Lung (tissue), 11 donors: ENCODE measurements at regions not wholly inside any gene's neighbourhood (a gene's known extent, or its start where the extent isn't known, plus 50 kb on each side); places are given as distances from the start of the nearest gene placed in this dataset.

Experiments
- ATAC-seq: fragments of 200-7000 bp; cut with Tn5 transposase; one replicate; pipeline ENCODE4 v1.9.1; 2020; ENCODE audit warnings: moderate number of reproducible peaks; ENCODE audit not compliant: insufficient read depth, low FRiP score
- DNase-seq, 3 donors: peaks; one replicate each; pipeline ENCODE4 v3.0.0-alpha.2; 2013 to 2017
- H3K27ac ChIP-seq, 2 donors: one replicate each; pipeline ENCODE4 v1.5.1; 2013; ENCODE audit warnings: mild to moderate bottlenecking in 2 of 2, moderate library complexity in 2 of 2, control low read depth in 1 of 2, inconsistent platforms in 1 of 2, low read depth in 1 of 2, low read length in 1 of 2
- H3K27me3 ChIP-seq, 3 donors: one replicate each; pipeline ENCODE4 v1.5.1; 2013; ENCODE audit warnings: low read length in 2 of 3; ENCODE audit not compliant: control insufficient read depth in 3 of 3, insufficient read depth in 3 of 3
- H3K36me3 ChIP-seq, 4 donors: one replicate each; pipeline ENCODE4 v1.5.1; 2013; ENCODE audit warnings: low read length in 4 of 4, mild to moderate bottlenecking in 1 of 4, moderate library complexity in 1 of 4; ENCODE audit not compliant: control insufficient read depth in 4 of 4, insufficient read depth in 4 of 4
- H3K4me1 ChIP-seq, 5 donors: one replicate each; pipeline ENCODE4 v1.5.1; 2013; ENCODE audit warnings: low read length in 5 of 5, mild to moderate bottlenecking in 2 of 5, moderate library complexity in 1 of 5; ENCODE audit not compliant: control insufficient read depth in 5 of 5, insufficient read depth in 5 of 5
- H3K4me3 ChIP-seq: one replicate; pipeline ENCODE4 v1.5.1; 2013; ENCODE audit warnings: mild to moderate bottlenecking, control low read depth, moderate library complexity
- H3K9ac ChIP-seq, 2 donors: one replicate each; pipeline ENCODE4 v1.5.1; 2013; ENCODE audit warnings: low read length in 2 of 2, control low read depth in 1 of 2; ENCODE audit not compliant: insufficient read depth in 1 of 2
- H3K9me3 ChIP-seq, 4 donors: one replicate each; pipeline ENCODE4 v1.5.1; 2013; ENCODE audit warnings: low read length in 3 of 4, mild to moderate bottlenecking in 1 of 4, moderate library complexity in 1 of 4; ENCODE audit not compliant: control insufficient read depth in 4 of 4, insufficient read depth in 3 of 4
- CTCF ChIP-seq: IDR thresholded peaks from 2 replicates; pipeline ENCODE4 v1.5.1; 2012; ENCODE audit warnings: mild to moderate bottlenecking; ENCODE audit errors: control extremely low read depth, extremely low read depth
- WGBS, 2 donors: extraction: QIAGEN DNeasy Blood & Tissue Kit; methylation state at CpG; one replicate each; pipeline ENCODE4 v1.1.7; 2013; 5-methylcytosine and 5-hydroxymethylcytosine counted together
- donor health status: control.
- donor health status: control.
- donor health status: Bipolar disorder and iron deficiency.
- donor health status: healthy.
- donor health status: DM: yes; HTN: yes; CAD: no.

GRCh38 chr4:147139455-147140198, 194.0 kb upstream of the TTC29 start:
- DNase-seq (no peak), ATAC-seq (no peak)
- peaks cover 0 to 46% (median 1%) of the 10 kb centered on the region in 5 donors for H3K4me1 ChIP-seq
- TF ChIP-seq CTCF: no peak
- H3K36me3 ChIP-seq: no peaks in the 10 kb centered on the region
- H3K27ac ChIP-seq: no peak overlapping the region
- H3K9ac ChIP-seq: no peak overlapping the region
- H3K4me3 ChIP-seq: no peak overlapping the region
- H3K9me3 ChIP-seq: no peaks in the 10 kb centered on the region
- WGBS, 2 donors: 85 to 87% methylated on average over 9 of the region's 9 CpGs
- H3K27me3 ChIP-seq: no peaks in the 10 kb centered on the region

- no peaks in the 10 kb centered on the region for H3K36me3 ChIP-seq
- H3K27me3 ChIP-seq: no peaks in the 10 kb centered on the region
- H3K4me3 ChIP-seq: no peak overlapping the region
- no peak for DNase-seq
- H3K9ac ChIP-seq: no peak overlapping the region
- H3K4me1 ChIP-seq: peaks cover 0 to 10% (median 0%) of the 10 kb centered on the region in 5 donors
- TF ChIP-seq CTCF: no peak
- H3K9me3 ChIP-seq: peaks cover 0 to 2% (median 0%) of the 10 kb centered on the region in 4 donors
- ATAC-seq: no peak
- H3K27ac ChIP-seq: no peak overlapping the region
Measured at GRCh38 chr4:147151763-147152162, 206.1 kb upstream of the TTC29 start.

GRCh38 chr4:147157860-147158701, 212.4 kb upstream of the TTC29 start:
- DNase-seq (peak; percentile 82 to 86 (median 84)), ATAC-seq (peak; percentile 50)
- H3K4me3 ChIP-seq: peak overlapping the region; percentile 4
- peak overlapping the region in 1 of 2 donors; percentile 65 for H3K27ac ChIP-seq
- no peaks in the 10 kb centered on the region for H3K9me3 ChIP-seq
- no peaks in the 10 kb centered on the region for H3K27me3 ChIP-seq
- peaks cover 0 to 23% (median 0%) of the 10 kb centered on the region in 5 donors for H3K4me1 ChIP-seq
- WGBS, 2 donors: 9 to 10% methylated on average over 29 of the region's 29 CpGs
- no peak for TF ChIP-seq CTCF
- peak overlapping the region in 1 of 2 donors; percentile 73 for H3K9ac ChIP-seq
- H3K36me3 ChIP-seq: no peaks in the 10 kb centered on the region
